IMR-90 (cell line): ENCODE measurements at regions not wholly inside any gene's neighbourhood (a gene's known extent, or its start where the extent isn't known, plus 50 kb on each side); places are given as distances from the start of the nearest gene placed in this dataset.

Experiments
- BHLHE40 ChIP-seq: fragments of 150-350 bp; IDR thresholded peaks from 2 replicates; pipeline ENCODE4 v1.6.1; 2016; ENCODE audit warnings: mild to moderate bottlenecking, low read depth, low read length
- CEBPB ChIP-seq: IDR thresholded peaks from 2 replicates; pipeline ENCODE4 v1.6.1; 2012; ENCODE audit warnings: low read depth, low read length, improper control_type of control experiment
- CTCF ChIP-seq: conservative IDR thresholded peaks from 2 replicates; pipeline ENCODE4 v1.5.1; 2012; ENCODE audit warnings: mild to moderate bottlenecking, low read depth, low read length, improper control_type of control experiment
- FOS ChIP-seq: fragments of 150-350 bp; IDR thresholded peaks from 2 replicates; pipeline ENCODE4 v1.6.1; 2016; ENCODE audit warnings: low read depth, low read length
- MAFK ChIP-seq: IDR thresholded peaks from 2 replicates; pipeline ENCODE4 v1.6.1; 2012; ENCODE audit warnings: low read depth, low read length, improper control_type of control experiment
- MAZ ChIP-seq: IDR thresholded peaks from 2 replicates; pipeline ENCODE4 v1.6.1; 2012; ENCODE audit warnings: low read depth, mild to moderate bottlenecking, low read length, improper control_type of control experiment, moderate library complexity, borderline replicate concordance
- POLR2A ChIP-seq: IDR thresholded peaks from 2 replicates; pipeline ENCODE4 v1.6.1; 2012; ENCODE audit warnings: mild to moderate bottlenecking, low read depth, low read length
- RFX5 ChIP-seq: IDR thresholded peaks from 2 replicates; pipeline ENCODE4 v1.8.0; 2012; ENCODE audit warnings: low read depth, mild to moderate bottlenecking, low read length, moderate library complexity
- USF2 ChIP-seq: fragments of 150-350 bp; IDR thresholded peaks from 2 replicates; pipeline ENCODE4 v1.6.1; 2017; ENCODE audit warnings: mild to moderate bottlenecking, antibody characterized with exemption, low read length, low read depth

GRCh38 chr1:98441281-98441680 lies 220.2 kb upstream of the SNX7 start:
- TF ChIP-seq CTCF (no peak), POLR2A (no peak), BHLHE40 (no peak), RFX5 (no peak), MAFK (no peak), FOS (no peak), CEBPB (no peak), MAZ (no peak), USF2 (no peak)
